OCI-LY7 (cell line): ENCODE measurements at regions not wholly inside any gene's neighbourhood (a gene's known extent, or its start where the extent isn't known, plus 50 kb on each side); places are given as distances from the start of the nearest gene placed in this dataset.

ENCODE experiments used
- CTCF ChIP-seq: fragments of 200-600 bp; sonication (generic); conservative IDR thresholded peaks from 2 replicates; pipeline ENCODE4 v1.5.1; 2014; ENCODE audit warnings: mild to moderate bottlenecking, antibody characterized with exemption, low read length, moderate library complexity, mixed read lengths
- EZH2phosphoT487 ChIP-seq: fragments of 200-600 bp; sonication (generic); IDR thresholded peaks from 2 replicates; pipeline ENCODE4 v1.6.1; 2018; ENCODE audit warnings: low read depth, borderline replicate concordance, mild to moderate bottlenecking, mixed run types, antibody characterized with exemption, low read length, moderate library complexity, mixed read lengths

- TF ChIP-seq EZH2phosphoT487 (no peak), CTCF (no peak)
Observed at GRCh38 chr10:53072144-53072543, 299.6 kb upstream of the MBL2 start.
